Head of caudate nucleus (tissue), 42 donors: ENCODE measurements at regions not wholly inside any gene's neighbourhood (a gene's known extent, or its start where the extent isn't known, plus 50 kb on each side); places are given as distances from the start of the nearest gene placed in this dataset.
"Not testable (repeated sequence)": the region's sequence is repeated elsewhere in the genome, so short reads cannot be mapped to it uniquely, and the experiment has no call there.

ENCODE experiments used
- DNase-seq, 42 donors: peaks; one replicate each; pipeline versions ENCODE4 v3.0.0 to v3.0.0-alpha.2; 2020 to 2021; ENCODE audit warnings: mixed read lengths in 7 of 42
- intact Hi-C: fragments of 100-400 bp; cut with DNase I; formaldehyde crosslinking; loops from one replicate; pipeline ENCODE4 v1.15.0; 2022

GRCh38 chr21:15472108-15473040, 257.4 kb upstream of the USP25 start:
- no peak for DNase-seq

GRCh38 chr21:15477773-15478172, 252.0 kb upstream of the USP25 start:
- intact Hi-C loops, DNase-seq: not testable (repeated sequence)

More at GRCh38 chr21:15472108-15473040, 257.4 kb upstream of the USP25 start:
- intact Hi-C loops: no loop called here

GRCh38 chr21:15480160-15480559, 249.6 kb upstream of the USP25 start:
- no peak for DNase-seq
- intact Hi-C loops: loop anchor here (5.0 kb wide), 1 partner anchor 618 kb away; no protein-coding TSS in a partner anchor

- intact Hi-C loops: loop anchor here (5.0 kb wide), 1 partner anchor 621 kb away; no protein-coding TSS in a partner anchor
- DNase-seq: peak; percentile 77 to 96 (median 91)
Measured at GRCh38 chr21:15483138-15483780, 246.5 kb upstream of the USP25 start.

GRCh38 chr21:15486460-15487195, 243.2 kb upstream of the USP25 start:
- intact Hi-C loops: no loop called here
- DNase-seq: no peak

GRCh38 chr21:15487196-15487550, 242.6 kb upstream of the USP25 start:
- no peak for DNase-seq
- intact Hi-C loops: no loop called here

GRCh38 chr21:15491100-15491499, 238.7 kb upstream of the USP25 start:
- no peak for DNase-seq
- intact Hi-C loops: no loop called here

GRCh38 chr21:15493646-15494045, 236.1 kb upstream of the USP25 start:
- intact Hi-C loops: no loop called here
- DNase-seq: no peak

- intact Hi-C loops: no loop called here
- DNase-seq: no peak
Measured at GRCh38 chr21:15494481-15494880, 235.3 kb upstream of the USP25 start.

- intact Hi-C loops: no loop called here
- DNase-seq: no peak
Measured at GRCh38 chr21:15495965-15496364, 233.8 kb upstream of the USP25 start.

GRCh38 chr21:15496911-15497310, 232.9 kb upstream of the USP25 start:
- no peak for DNase-seq
- intact Hi-C loops: no loop called here

- DNase-seq: no peak
- intact Hi-C loops: no loop called here
Measured at GRCh38 chr21:15498455-15498854, 231.3 kb upstream of the USP25 start.

GRCh38 chr21:15506086-15506485, 223.7 kb upstream of the USP25 start:
- intact Hi-C loops: no loop called here
- DNase-seq: no peak

- intact Hi-C loops: no loop called here
- no peak for DNase-seq
Measured at GRCh38 chr21:15508554-15508953, 221.2 kb upstream of the USP25 start.

GRCh38 chr21:15514073-15514946, 215.5 kb upstream of the USP25 start:
- no peak for DNase-seq
- intact Hi-C loops: no loop called here

- DNase-seq: no peak
- intact Hi-C loops: no loop called here
Measured at GRCh38 chr21:15515908-15516307, 213.9 kb upstream of the USP25 start.

GRCh38 chr21:15517394-15517793, 212.4 kb upstream of the USP25 start:
- intact Hi-C loops: no loop called here
- DNase-seq: no peak

GRCh38 chr21:15520811-15521643, 208.8 kb upstream of the USP25 start:
- no peak for DNase-seq
- intact Hi-C loops: no loop called here
